ENCODE measurements at regions not wholly inside any gene's neighbourhood (a gene's known extent, or its start where the extent isn't known, plus 50 kb on each side); places are given as distances from the start of the nearest gene placed in this dataset.

DNA sequence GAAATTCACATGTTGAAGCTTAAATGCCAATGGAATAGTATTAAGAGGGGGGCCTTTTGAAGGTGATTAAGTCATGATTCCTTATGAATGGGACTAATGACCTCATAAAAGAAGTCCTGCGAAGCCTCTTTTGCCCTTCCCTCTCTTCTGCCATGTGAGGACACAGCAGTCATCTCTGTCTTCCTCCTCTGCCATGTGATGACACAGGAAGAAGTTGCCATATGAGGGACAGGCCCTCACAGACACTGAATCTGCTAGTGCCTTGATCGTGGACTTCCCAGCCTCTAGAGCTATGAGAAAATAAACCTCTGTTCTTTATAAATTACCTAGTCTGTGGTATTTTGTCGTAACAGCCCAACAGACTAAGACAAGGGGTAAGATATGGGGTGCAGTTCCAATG lies 100.7 kb downstream of the VCPKMT start:
- no peaks in the 10 kb centered on the region for H3K79me2 ChIP-seq (ENCODE audit: control insufficient read depth in 1 of 2, insufficient read depth in 2 of 2, low read length in 2 of 2)
- no peak overlapping the region for H2BK120ac ChIP-seq (replicated peaks; ENCODE audit: low read depth, low read length)
- DNase-seq (ENCODE audit: low read depth in 1 of 2, low spot score in 2 of 2) (no peak), FAIRE-seq (no peak)
- H3K4me1 ChIP-seq (replicated peaks in 1 of 4; ENCODE audit: control insufficient read depth in 3 of 4, insufficient read depth in 4 of 4, low read length in 3 of 4) = no peaks in the 10 kb centered on the region
- H3K4me2 ChIP-seq (ENCODE audit: insufficient read depth in 1 of 2, low read depth in 2 of 2, low read length in 2 of 2) = no peak overlapping the region
- ChIA-PET CTCF (ENCODE audit: partially characterized antibody) (interaction anchor here (1.3 kb wide), 1 partner anchor 136 kb away, joined by 4 read pairs; no protein-coding TSS in a partner anchor), POLR2A (ENCODE audit: partially characterized antibody) (interaction anchor here (0.9 kb wide), 1 partner anchor 154 kb away, joined by 3 read pairs; no protein-coding TSS in a partner anchor)
- no peak overlapping the region for H2BK20ac ChIP-seq (ENCODE audit: low read length)
- WGBS, 2 experiments (ENCODE audit: extremely low coverage in 1 of 2, insufficient coverage in 1 of 2, insufficient read length in 1 of 2, insufficient replicate concordance in 2 of 2, low coverage in 1 of 2, low lambda C conversion rate in 2 of 2, missing lambda C conversion rate in 1 of 2) = 87% methylated on average over 3 of the region's 3 CpGs; no CpG with 5 or more reads in 1 of the 2 experiments
- no peak overlapping the region for H3K27ac ChIP-seq (ENCODE audit: low read depth, low read length)
- no peak overlapping the region for H3K18ac ChIP-seq (ENCODE audit: extremely low read depth, low read length)
- no peak overlapping the region for H3K14ac ChIP-seq (ENCODE audit: insufficient read length)
- H4K8ac ChIP-seq (ENCODE audit: extremely low read depth, insufficient read depth, low read length) = no peak overlapping the region
- no peak overlapping the region for H2AFZ ChIP-seq (ENCODE audit: low read length)
- H2BK12ac ChIP-seq (ENCODE audit: low read depth, low read length) = no peak overlapping the region
- H2AK5ac ChIP-seq (ENCODE audit: low read depth, low read length) = no peak overlapping the region
- H4K91ac ChIP-seq (replicated peaks; ENCODE audit: insufficient read length, low read length) = no peak overlapping the region
- no peak overlapping the region for H3K4me3 ChIP-seq (ENCODE audit: extremely low read depth in 1 of 4, insufficient read depth in 2 of 4, low read depth in 3 of 4, low read length in 4 of 4)
- no peaks in the 10 kb centered on the region for H3K79me1 ChIP-seq (ENCODE audit: low read depth, low read length)
- H3K9me3 ChIP-seq (ENCODE audit: insufficient read depth in 2 of 2, low read depth in 1 of 2, low read length in 1 of 2) = no peaks in the 10 kb centered on the region
- no peak overlapping the region for H3K9ac ChIP-seq (replicated peaks in 1 of 4; ENCODE audit: extremely low read depth in 1 of 4, low read depth in 3 of 4, low read length in 3 of 4)
- H4K5ac ChIP-seq (ENCODE audit: insufficient read length, low read depth, low read length) = no peak overlapping the region
- H4K20me1 ChIP-seq (replicated peaks in 1 of 2; ENCODE audit: control insufficient read depth in 1 of 2, insufficient read depth in 2 of 2, low read length in 2 of 2) = no peaks in the 10 kb centered on the region
- no peak overlapping the region for H2BK15ac ChIP-seq (ENCODE audit: low read length)
- no peaks in the 10 kb centered on the region for H3K36me3 ChIP-seq (ENCODE audit: control insufficient read depth in 2 of 4, insufficient read depth in 4 of 4, low read length in 3 of 4)
- H3K23me2 ChIP-seq (ENCODE audit: low read depth, low read length) = no peaks in the 10 kb centered on the region; the same call in 1 of the 2 replicates
- H3K27me3 ChIP-seq (replicated peaks in 1 of 4; ENCODE audit: control insufficient read depth in 3 of 4, extremely low read depth in 1 of 4, insufficient read depth in 3 of 4, low read length in 3 of 4) = no peaks in the 10 kb centered on the region
- no peak overlapping the region for H3K23ac ChIP-seq (ENCODE audit: insufficient read length)
- no peak overlapping the region for H3K56ac ChIP-seq (replicated peaks; ENCODE audit: insufficient read length, low read depth, low read length)
- no peak overlapping the region for H2BK5ac ChIP-seq (ENCODE audit: low read depth, low read length)
- H3K4ac ChIP-seq (replicated peaks; ENCODE audit: insufficient read length, low read depth, low read length) = no peak overlapping the region
- no peak for TF ChIP-seq HDAC2 (IDR thresholded peaks at IDR 0.05; ENCODE audit: borderline replicate concordance in 1 of 2, low read depth in 2 of 2, low read length in 2 of 2)
- TF ChIP-seq HDAC6 (IDR thresholded peaks at IDR 0.05; ENCODE audit: low read depth, low read length) = no peak
- TF ChIP-seq ZNF274 (IDR thresholded peaks at IDR 0.05; ENCODE audit: borderline replicate concordance, extremely low read depth, low read length) = no peak

Measured in H1 (cell line).